GM19452 (cell line): ENCODE measurements at regions not wholly inside any gene's neighbourhood (a gene's known extent, or its start where the extent isn't known, plus 50 kb on each side); places are given as distances from the start of the nearest gene placed in this dataset.

ENCODE experiments used
- ATAC-seq: cut with Tn5 transposase; IDR thresholded peaks from one replicate; pipeline ENCODE4 v1.9.1; 2021; ENCODE audit not compliant: unreplicated experiment

DNA sequence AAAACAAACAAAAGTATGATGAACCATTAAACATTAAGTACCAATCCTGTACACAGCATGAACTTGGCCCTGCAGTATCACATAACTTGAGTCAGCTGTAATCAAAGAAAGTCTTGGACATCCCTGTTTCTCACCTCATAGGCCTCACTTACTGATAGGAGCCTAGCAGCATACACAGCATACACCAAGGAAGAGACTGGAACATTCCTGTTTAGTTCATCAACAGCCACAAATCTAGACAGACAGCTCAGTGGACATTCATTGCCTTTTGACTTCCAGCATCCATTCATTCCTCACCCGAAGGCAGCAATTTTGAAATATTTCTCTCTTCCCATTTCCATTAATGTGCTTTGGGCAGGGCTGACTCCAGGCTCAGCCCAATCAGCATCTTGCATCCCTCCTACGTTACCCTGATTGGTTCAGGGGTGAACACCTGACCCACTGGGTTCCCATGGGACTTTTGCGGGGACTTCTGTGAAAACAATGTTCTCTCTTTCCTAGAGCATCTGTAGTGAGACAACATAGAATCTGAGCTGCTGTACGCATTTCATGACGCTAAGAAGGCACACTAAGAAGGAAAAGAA lies 336.7 kb upstream of the ZFHX3 start:
- ATAC-seq = no peak

DNA sequence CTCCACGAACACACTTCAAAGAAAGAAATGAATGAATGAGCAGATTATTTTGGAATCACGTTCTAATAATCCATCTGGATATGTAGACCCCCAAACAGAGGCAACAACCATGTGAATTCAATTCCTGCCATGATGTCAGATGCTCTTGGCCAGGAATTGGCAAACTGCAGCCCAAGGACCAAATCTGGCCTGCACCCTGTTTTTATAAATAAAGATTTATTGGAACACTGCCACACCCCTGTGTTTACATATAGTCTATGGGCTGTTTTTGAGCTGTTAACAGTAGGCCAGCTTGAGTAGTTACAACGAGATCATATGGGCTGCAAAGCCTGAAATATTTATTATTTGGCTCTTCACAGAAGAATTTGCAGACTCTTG lies 336.0 kb upstream of the ZFHX3 start:
- no peak for ATAC-seq

DNA sequence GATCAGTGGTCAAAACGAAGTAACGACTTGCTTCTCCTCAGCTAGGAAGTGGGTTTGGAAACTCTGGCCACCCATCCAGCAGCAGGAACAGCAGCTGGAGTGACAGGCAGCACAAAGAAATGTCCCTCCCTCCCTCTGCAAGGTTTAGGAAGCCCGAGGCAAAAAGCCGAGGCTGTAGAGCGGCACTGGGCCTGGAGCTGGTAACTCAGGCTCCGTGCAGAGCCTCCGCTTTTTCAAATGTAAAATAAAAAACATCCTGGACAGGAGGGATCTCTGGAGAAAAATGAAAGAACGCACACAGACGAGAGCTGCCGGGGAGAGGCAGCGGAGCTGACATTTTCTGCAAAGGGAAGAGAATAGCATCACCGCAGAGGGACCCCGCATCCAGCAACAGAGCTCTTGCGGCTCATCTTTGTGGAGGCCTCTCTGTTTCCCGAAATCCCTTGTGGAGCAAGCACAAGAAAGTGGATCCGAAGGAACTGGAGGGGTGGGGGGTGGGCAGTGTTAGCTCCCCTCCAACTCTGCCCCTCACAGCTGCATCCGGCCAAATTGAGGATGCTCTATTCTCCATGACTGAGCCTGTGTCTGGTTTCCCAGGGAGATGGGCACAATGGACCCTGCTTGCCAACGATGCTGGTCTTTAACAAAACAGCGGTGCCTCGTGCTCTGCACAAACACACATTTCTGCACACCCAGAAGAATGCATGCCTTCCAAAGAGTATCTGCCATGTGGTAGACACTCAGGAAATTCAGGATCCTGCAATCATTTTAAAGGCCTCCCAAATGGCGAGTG lies 335.5 kb upstream of the ZFHX3 start:
- ATAC-seq = no peak

DNA sequence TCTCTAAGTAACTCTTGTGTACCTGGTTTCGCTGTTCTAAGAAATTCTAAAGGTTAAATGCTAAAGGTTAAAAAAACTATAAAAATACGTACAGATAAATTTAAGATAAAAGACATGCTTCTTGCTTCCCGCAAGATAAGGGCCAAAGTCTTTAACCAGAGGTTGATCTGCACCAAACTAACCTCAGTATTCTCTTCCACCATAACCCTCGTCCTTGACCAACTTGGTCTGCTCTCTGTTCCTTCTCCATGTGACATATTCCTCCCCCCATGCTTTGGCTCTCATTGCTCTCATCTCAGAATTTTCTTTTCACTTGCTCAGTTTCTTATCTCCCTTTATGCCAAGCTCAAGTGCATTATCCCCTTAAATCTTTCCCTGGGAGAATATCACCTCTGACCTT lies 330.5 kb upstream of the ZFHX3 start:
- ATAC-seq = no peak

DNA sequence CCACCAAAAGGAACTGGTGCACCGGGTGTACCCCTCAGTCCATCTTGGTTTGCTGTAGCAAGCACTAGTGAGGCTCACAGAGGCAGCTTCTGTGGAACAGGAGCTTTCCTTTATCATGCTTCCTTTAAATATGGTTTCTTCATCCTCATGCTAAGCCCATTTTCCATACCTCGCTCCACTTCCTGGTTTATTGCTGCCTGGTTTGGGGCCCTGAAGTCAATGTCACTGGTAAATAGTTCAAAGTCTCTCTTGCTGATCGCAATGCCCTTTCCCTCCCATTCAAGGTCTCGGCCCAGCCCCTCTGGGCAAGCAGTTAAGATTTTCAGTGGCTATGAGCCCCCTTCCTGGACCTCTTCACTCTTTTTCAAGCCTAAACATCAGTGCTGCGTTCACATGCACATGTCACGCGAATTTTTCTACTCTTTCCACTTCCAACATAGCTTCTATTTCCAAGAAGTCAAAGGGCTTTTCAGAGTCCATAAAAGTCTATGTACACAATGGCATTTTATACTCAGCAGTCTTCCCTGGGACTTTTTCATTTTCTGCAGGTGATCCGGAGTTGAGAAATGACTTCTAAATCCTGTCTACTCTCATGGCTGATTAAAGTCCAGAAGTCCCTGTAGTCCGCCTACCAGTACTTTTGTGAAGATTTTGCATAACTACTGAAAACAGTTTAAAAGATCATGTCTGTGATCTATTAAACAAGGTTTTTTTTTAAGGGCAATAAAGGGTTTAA lies 323.8 kb upstream of the ZFHX3 start:
- ATAC-seq = no peak

DNA sequence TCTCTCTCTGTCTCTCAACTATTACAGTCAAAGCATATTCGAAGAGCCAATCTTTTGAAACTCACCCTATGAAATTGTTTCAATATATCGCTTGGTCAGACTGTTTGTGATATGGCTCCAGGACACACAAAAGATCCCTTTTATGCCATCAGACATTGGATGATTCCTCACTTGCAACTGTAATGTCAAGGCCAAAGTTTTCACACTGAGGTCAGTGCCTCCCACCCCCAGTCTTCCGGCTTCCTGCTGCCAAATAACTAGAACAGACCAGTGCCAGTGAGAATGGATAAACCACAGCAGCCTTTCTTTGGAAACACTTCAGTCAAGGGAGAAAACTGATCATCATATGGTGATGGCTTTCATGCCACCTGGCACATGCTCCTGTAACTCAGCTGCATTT lies 321.9 kb upstream of the ZFHX3 start:
- ATAC-seq = no peak

DNA sequence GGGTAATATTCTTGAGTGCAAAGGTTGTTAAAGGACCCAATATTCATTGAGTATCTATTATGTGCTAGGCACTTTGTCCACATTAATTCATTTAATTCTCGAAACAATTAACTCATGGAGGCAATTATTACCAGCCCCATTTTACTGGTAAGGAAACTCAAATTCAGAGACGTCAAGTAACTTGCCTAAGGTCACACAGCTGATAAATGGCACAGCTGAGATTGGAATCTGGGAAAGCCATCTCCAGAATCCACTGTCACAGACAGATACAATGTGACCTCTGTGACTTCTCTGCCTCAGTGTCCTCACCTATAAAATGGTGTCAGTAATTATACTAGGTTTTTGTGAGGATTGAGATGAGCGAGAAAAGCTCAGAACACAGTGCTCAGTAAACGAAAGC lies 320.8 kb upstream of the ZFHX3 start:
- ATAC-seq = no peak

DNA sequence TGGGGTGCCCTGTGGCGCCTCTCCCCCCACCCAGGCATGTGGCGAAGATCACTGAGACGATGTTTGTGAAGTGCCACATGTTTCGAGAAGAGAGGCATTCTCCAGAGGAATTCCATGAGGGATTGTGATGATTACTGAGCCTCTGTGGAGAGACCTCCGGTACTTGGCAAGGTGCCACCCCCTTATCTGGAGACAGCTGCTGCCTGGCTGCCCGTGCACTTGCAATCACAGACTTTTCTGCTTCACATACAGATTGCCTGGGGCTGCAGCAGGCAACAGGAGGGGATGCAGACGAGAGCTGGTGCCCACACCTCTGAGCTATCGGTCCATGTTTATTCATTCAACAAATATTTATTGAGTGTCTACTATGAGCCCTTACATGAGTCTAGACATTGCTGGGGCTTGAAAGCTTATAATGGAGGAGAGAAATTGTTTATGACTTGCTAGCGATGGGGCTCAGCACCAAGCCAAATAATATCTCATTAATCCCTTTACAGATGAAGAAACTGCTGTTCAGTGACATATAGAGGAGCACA lies 317.2 kb upstream of the ZFHX3 start:
- ATAC-seq = no peak

DNA sequence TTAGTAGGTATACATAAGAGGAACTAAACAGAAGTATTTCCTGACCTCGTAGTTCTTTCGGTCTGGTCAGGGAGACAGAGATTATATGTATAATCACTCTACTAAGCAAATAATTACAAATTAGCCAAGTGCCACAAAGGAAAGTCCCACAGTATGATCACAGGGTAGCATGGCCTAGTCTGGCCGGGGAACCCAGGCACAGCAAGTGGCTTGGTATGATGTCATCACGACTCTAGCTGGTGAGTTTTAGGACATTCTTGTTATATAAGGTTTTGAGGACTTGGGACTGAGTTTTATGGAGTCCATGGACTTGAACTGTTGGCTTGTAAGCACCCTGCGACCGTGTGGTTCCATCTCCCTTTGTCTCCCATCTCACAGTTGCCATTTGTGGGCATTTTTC lies 316.5 kb upstream of the ZFHX3 start:
- ATAC-seq = no peak

DNA sequence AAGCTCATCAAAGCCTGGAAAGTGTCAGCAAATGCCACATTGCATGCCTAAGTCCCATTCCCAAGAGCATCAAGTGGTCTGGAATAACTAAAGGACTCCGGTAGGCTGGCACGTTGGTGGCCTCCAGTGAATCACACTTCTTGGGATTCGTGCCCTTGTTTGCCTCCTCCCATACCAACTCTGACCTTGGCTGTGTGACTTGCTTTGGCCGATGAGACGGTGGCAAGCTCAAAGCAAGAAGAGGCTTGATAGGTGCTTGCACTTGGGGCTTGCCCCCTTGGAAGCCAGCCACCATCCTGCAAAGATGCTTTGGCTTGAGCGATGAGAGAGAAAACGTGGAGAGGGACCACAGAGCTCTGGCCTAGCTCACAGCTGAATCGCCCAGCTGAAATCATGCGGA lies 313.1 kb upstream of the ZFHX3 start:
- ATAC-seq = no peak

DNA sequence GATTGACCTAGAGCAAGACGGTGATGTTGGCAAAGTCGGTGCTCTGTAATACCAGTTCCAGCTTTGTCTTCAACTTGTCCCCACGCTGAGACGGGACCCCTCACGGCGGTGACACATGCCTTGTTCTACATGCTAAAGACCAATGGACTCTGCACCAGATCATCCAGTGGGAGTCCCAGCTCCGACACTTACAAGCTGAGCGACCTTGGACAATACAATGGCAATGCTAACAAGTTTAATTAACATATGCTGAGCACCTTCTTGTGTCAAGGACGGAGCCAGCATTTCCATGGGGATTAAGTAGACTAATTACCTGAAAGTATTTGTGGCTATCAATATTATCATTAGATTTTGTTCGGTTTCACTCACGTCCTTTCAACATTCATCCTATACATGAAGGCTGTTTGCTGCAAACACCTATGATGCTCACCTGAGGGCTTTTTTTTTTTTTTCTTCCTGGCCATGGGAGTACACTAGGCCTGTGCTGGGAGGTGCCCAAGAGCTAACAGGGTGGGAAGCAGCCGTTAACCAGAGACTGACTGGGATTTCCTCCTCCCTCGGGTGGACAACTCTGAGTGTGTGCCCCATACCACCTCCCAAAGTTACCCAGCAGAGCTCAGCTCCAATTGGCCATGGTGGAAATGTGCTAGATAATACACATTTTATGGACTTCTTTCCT lies 308.6 kb upstream of the ZFHX3 start:
- no peak for ATAC-seq

DNA sequence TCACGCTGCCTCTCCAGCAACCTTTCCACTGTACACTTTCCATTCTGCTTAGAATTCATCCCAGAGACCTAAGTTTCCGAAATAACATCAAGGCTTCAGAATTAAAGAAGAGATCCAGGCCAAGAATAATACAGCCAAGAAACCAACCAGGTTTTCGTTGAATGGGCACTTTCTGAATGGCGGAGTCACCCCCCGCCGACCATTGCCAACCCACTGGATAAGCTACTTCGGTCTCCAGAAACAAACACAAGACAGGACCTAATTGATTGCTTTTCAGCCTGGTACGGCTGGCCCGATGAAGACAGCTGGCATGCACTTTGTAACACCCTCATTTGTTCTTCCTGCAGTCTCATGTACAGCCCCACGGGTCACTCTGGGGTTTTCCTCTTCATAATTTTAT lies 308.1 kb upstream of the ZFHX3 start:
- ATAC-seq = no peak

DNA sequence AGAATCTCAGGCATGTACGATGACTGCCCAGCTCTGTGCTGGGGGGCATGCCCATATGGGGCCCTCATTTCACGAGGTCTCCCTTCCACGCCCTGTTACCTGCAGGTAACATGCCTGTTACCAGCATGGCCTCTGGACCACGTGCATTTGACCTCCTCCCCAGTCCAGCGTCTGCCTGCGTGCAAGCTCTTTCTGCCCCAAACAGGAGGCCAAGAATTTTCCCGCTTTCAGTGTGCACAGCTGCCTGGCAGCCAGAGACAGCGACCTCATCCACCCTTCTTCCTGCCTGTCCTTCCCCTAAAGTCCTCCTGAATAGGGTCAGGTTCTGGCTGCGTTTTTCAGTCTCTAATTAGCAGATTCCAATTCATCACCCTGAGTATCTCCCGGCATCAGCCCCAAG lies 306.5 kb upstream of the ZFHX3 start:
- no peak for ATAC-seq

DNA sequence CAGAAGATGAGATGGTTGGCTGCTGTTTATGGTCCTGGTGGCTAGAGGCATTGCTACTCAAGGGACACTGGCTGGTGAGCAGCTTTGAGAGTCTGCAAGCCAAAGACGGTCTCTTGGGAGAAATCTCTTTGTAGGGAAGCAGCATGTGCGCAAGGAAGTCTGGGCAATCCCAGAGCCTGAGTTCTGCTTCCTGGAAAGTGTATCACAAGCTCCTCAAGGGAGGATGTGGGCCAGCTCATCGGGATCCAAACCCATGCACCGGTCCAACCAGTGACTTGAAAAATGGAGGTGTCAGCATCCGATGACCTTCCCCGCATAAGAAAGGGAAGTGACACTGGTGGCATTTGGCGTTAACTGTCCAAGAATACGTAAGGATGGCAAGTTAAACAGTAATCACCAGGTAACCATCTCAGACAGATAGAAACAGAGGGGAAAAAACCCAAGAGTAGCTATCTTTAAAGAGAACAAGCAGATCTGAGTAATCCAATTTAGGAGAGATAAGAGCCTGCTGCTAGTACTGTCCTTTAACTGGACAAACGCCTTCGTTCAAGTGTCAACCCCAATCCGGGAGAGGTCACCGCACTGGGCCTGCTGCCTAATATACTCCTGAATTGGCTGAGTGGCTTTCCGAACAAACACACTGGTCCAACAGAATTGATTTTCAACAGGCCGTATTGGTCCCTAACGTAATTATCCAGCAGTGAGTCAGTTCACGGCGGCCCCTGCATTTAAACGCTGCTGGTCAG lies 303.0 kb upstream of the ZFHX3 start:
- no peak for ATAC-seq

DNA sequence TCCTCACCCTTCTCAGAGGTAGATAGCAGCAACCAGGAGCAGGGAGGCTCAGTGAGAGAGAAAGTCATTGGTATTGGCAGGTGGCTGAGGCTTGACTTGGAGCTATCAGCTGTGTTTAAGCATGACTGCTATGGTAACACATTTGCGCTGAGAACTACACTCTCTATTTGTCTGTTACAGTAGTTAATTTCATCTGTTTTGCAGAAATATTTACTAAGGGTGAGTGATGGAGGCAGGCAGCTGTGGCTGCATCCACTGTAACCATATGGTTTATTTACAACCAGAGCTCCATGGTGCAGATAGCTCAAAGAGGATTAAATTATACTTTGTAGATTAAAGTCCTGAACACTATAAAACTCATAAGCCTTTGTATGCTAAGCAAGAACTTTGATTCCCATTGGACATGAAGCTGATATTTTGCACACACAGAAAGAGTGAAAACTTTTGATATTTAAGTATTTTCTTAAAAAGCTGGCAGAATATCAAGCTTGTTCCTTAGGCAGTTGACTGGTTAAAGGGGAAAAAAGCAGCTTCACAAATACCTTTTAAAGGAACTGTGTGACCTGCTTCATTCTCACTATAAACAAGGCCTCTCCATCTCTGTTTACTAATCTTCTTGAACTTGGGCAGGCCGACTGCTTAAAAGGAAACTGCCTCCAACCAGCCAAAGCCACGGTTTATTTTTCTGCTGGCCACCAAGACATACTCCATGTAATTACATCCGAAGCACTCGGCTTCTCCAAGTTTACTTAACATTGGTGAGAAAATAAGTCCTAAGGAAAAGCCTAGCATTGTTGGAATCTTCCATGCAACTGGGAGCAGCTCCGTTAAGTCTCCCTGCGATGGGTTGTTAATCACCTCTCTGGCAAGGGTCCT lies 299.8 kb upstream of the ZFHX3 start:
- no peak for ATAC-seq

DNA sequence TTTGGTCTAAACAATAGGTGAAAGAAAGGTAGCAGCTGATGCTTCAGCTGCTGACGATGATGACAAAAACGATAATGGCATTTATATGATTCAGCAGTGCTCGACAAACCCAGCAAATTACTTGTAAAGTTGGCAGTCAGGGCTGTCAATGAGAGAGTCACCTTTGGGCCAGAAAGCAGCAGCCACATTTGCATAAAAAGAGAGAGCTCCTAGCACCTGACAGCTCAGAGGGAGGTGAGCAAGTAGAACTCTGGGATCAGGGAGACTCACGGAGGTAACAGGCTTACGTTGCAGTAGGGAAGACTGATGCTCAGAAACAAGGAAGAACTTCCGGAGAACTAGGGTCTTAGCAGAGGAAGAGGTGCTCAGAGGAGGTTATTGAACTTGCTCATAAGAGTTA lies 291.9 kb upstream of the ZFHX3 start:
- no peak for ATAC-seq

DNA sequence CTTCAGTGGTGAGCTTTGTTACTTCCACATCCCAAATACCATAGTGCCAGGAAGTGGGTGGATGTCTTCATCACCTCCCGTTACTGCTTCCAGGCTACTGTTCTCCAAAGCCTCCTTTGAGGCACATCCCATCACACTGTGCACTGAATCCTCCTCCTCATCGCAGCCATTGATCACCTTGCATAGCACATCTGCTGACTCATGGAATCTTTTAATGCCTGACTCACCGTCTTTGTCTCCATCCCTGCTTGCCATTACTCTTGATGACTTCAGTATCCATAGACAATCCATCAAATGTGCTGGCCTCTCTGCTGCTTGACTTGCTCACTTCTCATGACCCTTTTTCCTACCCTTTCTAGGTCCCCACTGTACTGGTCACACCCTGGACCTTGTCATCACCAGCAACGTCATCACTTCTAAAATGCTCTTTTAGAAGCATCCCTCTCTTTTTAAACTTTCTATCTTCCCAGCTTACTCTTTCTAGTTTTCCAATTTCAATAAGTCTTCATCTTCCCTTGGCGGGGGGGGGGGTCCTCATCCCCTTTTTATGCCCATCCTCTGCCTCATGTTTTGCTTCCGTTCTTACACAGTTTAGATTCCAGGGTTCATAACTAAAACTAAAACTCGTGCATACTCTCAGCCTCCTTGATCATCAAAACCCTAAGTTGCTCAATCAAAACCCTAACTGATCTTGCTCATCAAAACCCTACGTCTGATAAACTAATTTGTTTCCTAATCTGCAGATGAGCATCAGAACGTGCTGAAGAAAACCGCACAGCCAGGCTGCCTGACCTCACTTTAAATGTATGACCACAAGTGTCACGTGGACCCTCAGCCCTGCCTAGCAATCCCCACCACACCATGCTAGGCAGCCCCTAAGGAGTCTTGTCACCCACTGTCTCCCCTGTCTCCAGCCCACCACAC lies 289.7 kb upstream of the ZFHX3 start:
- ATAC-seq = no peak

DNA sequence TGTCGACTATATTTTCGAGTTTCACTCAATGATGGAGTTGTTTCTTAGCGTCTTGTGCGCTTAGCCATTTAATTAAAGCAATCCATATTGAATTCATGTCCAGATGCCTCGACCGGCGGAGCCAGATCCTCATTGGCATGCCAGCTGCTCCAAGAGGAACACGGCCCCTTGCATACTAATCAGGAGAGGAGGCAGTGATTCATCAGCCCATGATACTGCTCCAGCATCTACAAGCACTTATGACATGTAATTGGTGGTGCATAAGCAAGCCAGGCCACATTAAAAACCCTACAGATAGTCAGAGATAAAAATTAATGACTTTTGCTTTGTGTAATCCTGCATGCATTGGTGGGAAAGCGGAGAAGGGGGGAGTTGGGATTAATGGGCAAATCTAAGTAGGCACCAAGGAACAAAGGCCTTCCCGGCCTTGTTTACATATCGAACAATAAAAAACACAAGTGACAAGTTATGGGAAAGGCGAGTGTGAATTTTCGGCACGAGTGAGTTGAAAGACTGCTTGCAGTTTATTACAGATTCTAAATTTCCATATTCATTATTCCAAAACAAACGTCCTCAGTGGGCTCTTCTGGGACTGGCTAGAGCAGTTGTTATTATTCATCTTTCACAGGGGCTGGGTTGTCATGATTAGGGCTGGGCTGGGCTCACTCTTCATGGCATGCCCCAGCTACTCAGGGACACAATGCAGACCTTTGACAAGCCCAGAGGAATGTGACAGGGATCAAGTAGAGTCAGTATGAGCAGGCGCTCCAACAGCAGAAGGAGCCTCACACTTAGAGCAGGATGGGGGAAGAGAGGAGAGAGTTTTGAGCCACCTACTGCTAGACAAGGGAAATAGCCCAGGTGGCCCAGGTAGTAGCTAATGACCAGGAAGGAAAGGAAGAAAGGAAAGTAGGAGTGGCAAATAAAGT lies 281.7 kb upstream of the ZFHX3 start:
- no peak for ATAC-seq
